ENCODE measurements at regions not wholly inside any gene's neighbourhood (a gene's known extent, or its start where the extent isn't known, plus 50 kb on each side); places are given as distances from the start of the nearest gene placed in this dataset.

- TF ChIP-seq CTCF (IDR thresholded peaks at IDR 0.05; ENCODE audit: low read depth, low read length, poor library complexity, severe bottlenecking) (no peak), EZH2phosphoT487 (IDR thresholded peaks at IDR 0.05; ENCODE audit: borderline replicate concordance, low read length) (no peak)
Observed at GRCh38 chr14:73778736-73779135, 64.6 kb upstream of the PNMA1 start.

All from DOHH2 (cell line).